Hepatocyte (in vitro differentiated cells): ENCODE measurements at regions not wholly inside any gene's neighbourhood (a gene's known extent, or its start where the extent isn't known, plus 50 kb on each side); places are given as distances from the start of the nearest gene placed in this dataset.

Source experiments
- DNase-seq: peaks from one replicate; pipeline ENCODE4 v3.0.0-alpha.2; 2016; ENCODE audit warnings: low spot score
- H2AFZ ChIP-seq: fragments of 200-600 bp; sonication (generic); 2 replicates; pipeline ENCODE4 v1.6.0; 2016; ENCODE audit warnings: antibody characterized with exemption, mild to moderate bottlenecking
- H3K27ac ChIP-seq: fragments of 200-600 bp; sonication (generic); 2 replicates; pipeline ENCODE4 v1.5.1; 2016; ENCODE audit warnings: mild to moderate bottlenecking
- H3K27me3 ChIP-seq: fragments of 200-600 bp; sonication (generic); 2 replicates; pipeline ENCODE4 v1.6.1; 2016
- H3K36me3 ChIP-seq: fragments of 200-600 bp; sonication (generic); replicated peaks from 2 replicates; pipeline ENCODE4 v1.5.1; 2016; ENCODE audit warnings: low read depth; ENCODE audit not compliant: insufficient read depth
- H3K4me1 ChIP-seq: fragments of 200-600 bp; sonication (generic); 2 replicates; pipeline ENCODE4 v1.5.1; 2016; ENCODE audit warnings: mild to moderate bottlenecking, moderate library complexity; ENCODE audit not compliant: insufficient read depth
- H3K4me2 ChIP-seq: fragments of 200-600 bp; sonication (generic); 2 replicates; pipeline ENCODE4 v1.6.0; 2016
- H3K4me3 ChIP-seq: fragments of 200-600 bp; sonication (generic); 2 replicates; pipeline ENCODE4 v1.5.1; 2016; ENCODE audit warnings: mild to moderate bottlenecking
- H3K79me2 ChIP-seq: fragments of 200-600 bp; sonication (generic); 2 replicates; pipeline ENCODE4 v1.6.0; 2017; ENCODE audit warnings: mild to moderate bottlenecking
- H3K9me2 ChIP-seq: fragments of 200-600 bp; sonication (generic); replicated peaks from 2 replicates; pipeline ENCODE4 v1.6.0; 2017; ENCODE audit warnings: mild to moderate bottlenecking; ENCODE audit not compliant: insufficient read depth
- H3K9me3 ChIP-seq: fragments of 200-600 bp; sonication (generic); 2 replicates; pipeline ENCODE4 v1.5.1; 2016; ENCODE audit warnings: low read depth, mild to moderate bottlenecking
- H4K20me1 ChIP-seq: fragments of 200-600 bp; sonication (generic); 2 replicates; pipeline ENCODE4 v1.6.0; 2016; ENCODE audit warnings: mild to moderate bottlenecking; ENCODE audit not compliant: insufficient read depth, poor library complexity, severe bottlenecking
- CTCF ChIP-seq: fragments of 200-600 bp; sonication (generic); IDR thresholded peaks from 2 replicates; pipeline ENCODE4 v1.5.1; 2016; ENCODE audit warnings: antibody characterized with exemption, mild to moderate bottlenecking; ENCODE audit not compliant: poor library complexity
- EZH2 ChIP-seq: fragments of 200-600 bp; sonication (generic); IDR thresholded peaks from 2 replicates; pipeline ENCODE4 v1.6.1; 2016; ENCODE audit warnings: antibody characterized with exemption, mild to moderate bottlenecking, borderline replicate concordance
- EZH2phosphoT487 ChIP-seq: fragments of 200-600 bp; sonication (generic); IDR thresholded peaks from one replicate; pipeline ENCODE4 v1.6.1; 2018; ENCODE audit warnings: antibody characterized with exemption, mild to moderate bottlenecking, low read depth, moderate library complexity; ENCODE audit not compliant: unreplicated experiment, severe bottlenecking
- WGBS: methylation state at CpG from one replicate; pipeline ENCODE4 v1.1.6; 2016; ENCODE audit warnings: low lambda C conversion rate; ENCODE audit errors: missing lambda C conversion rate; 5-methylcytosine and 5-hydroxymethylcytosine counted together

- no peak for DNase-seq
- TF ChIP-seq EZH2: no peak
- TF ChIP-seq CTCF: no peak
- no peak for TF ChIP-seq EZH2phosphoT487
- Histone ChIP-seq H3K4me2 (no peak overlapping the region), H3K36me3 (no peaks in the 10 kb centered on the region), H3K27me3 (no peaks in the 10 kb centered on the region), H3K79me2 (no peaks in the 10 kb centered on the region), H3K27ac (no peak overlapping the region), H2AFZ (no peak overlapping the region), H3K9me3 (no peaks in the 10 kb centered on the region), H3K4me3 (no peak overlapping the region), H3K4me1 (no peaks in the 10 kb centered on the region), H3K9me2 (no peaks in the 10 kb centered on the region), H4K20me1 (no peaks in the 10 kb centered on the region)
These were observed 1740.5 kb upstream of the AGA start for GRCh38 chr4:179182741-179183140.

GRCh38 chr4:179195887-179196286 lies 1753.7 kb upstream of the AGA start:
- Histone ChIP-seq H4K20me1 (no peaks in the 10 kb centered on the region), H3K9me3 (no peaks in the 10 kb centered on the region), H3K4me1 (no peaks in the 10 kb centered on the region), H3K27me3 (no peaks in the 10 kb centered on the region), H3K4me2 (no peak overlapping the region), H2AFZ (no peak overlapping the region), H3K36me3 (no peaks in the 10 kb centered on the region), H3K27ac (no peak overlapping the region), H3K79me2 (no peaks in the 10 kb centered on the region), H3K4me3 (no peak overlapping the region), H3K9me2 (no peaks in the 10 kb centered on the region)
- no peak for DNase-seq
- 89% methylated on average over 2 of the region's 2 CpGs for WGBS
- no peak for TF ChIP-seq EZH2phosphoT487
- TF ChIP-seq CTCF: no peak
- TF ChIP-seq EZH2: no peak

- H4K20me1 ChIP-seq: no peaks in the 10 kb centered on the region
- H3K4me2 ChIP-seq: no peak overlapping the region
- no peaks in the 10 kb centered on the region for H3K27me3 ChIP-seq
- WGBS: 35% methylated on average over 4 of the region's 4 CpGs
- H3K4me3 ChIP-seq: no peak overlapping the region
- no peaks in the 10 kb centered on the region for H3K9me3 ChIP-seq
- H2AFZ ChIP-seq: no peak overlapping the region
- DNase-seq: no peak
- no peaks in the 10 kb centered on the region for H3K79me2 ChIP-seq
- no peaks in the 10 kb centered on the region for H3K36me3 ChIP-seq
- no peaks in the 10 kb centered on the region for H3K4me1 ChIP-seq
- TF ChIP-seq EZH2phosphoT487: no peak
- no peak for TF ChIP-seq EZH2
- TF ChIP-seq CTCF: no peak
- H3K9me2 ChIP-seq: no peaks in the 10 kb centered on the region
- no peak overlapping the region for H3K27ac ChIP-seq
These were observed 1754.3 kb upstream of the AGA start for GRCh38 chr4:179196511-179196910.

GRCh38 chr4:179200681-179201080 lies 1758.4 kb upstream of the AGA start:
- Histone ChIP-seq H3K4me2 (no peak overlapping the region), H3K4me3 (no peak overlapping the region), H3K9me3 (no peaks in the 10 kb centered on the region), H3K27me3 (no peaks in the 10 kb centered on the region), H3K9me2 (no peaks in the 10 kb centered on the region), H3K4me1 (no peaks in the 10 kb centered on the region), H3K36me3 (no peaks in the 10 kb centered on the region), H3K79me2 (no peaks in the 10 kb centered on the region), H2AFZ (no peak overlapping the region), H3K27ac (no peak overlapping the region), H4K20me1 (no peaks in the 10 kb centered on the region)
- no peak for DNase-seq
- TF ChIP-seq EZH2phosphoT487 (no peak), EZH2 (no peak), CTCF (no peak)
- 89% methylated on average over 7 of the region's 7 CpGs for whole genome bisulfite sequencing
